HG03442 (cell line): ENCODE measurements at regions not wholly inside any gene's neighbourhood (a gene's known extent, or its start where the extent isn't known, plus 50 kb on each side); places are given as distances from the start of the nearest gene placed in this dataset.
"Not testable (repeated sequence)": the region's sequence is repeated elsewhere in the genome, so short reads cannot be mapped to it uniquely, and the experiment has no call there.

ENCODE experiments used
- ATAC-seq: cut with Tn5 transposase; IDR thresholded peaks from one replicate; pipeline ENCODE4 v1.9.1; 2021; ENCODE audit warnings: mild to moderate bottlenecking, moderate library complexity; ENCODE audit not compliant: unreplicated experiment

- ATAC-seq: no peak
These were observed 568.4 kb upstream of the AGA start for GRCh38 chr4:178010596-178010995.

- not testable (repeated sequence) for ATAC-seq
These were observed 572.8 kb upstream of the AGA start for GRCh38 chr4:178015046-178015445.

DNA sequence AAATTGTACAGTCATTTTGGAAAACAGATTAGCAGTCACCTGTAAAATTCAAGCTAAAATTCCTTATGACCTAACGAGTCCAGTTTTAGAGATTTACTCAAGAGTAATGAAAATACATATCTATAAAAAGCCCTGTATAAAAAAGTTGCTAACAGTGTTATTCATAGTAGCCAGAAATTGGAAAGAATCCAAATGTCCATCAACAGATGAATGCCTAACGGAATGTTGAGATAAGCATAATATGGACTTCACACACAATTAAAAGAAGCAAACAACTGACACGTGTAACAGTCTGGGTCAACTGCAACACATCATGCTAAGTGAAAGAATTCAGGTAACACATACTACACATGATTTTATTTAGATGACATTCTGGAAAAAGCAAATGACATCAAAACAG is 584.8 kb upstream of the AGA start:
- no peak for ATAC-seq

DNA sequence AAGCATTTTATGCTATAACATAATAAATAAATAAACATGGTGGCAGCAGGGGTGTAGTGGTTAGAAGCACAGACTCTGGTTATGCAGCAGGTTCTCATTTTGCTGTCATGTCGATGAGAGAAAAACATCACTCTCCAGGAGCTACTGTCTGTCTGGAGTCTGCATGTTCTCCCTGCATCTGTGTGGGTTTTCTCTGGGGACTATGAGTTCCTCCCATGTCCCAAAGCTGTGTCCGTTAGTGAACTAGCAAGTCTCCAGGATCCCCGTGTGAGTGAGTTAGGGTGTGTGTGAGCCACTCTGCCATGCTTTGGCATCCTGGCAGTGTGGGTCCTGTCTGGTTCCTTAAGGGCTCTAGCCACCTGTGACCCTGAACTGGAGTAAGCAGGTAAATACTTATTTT is 585.6 kb upstream of the AGA start:
- no peak for ATAC-seq

GRCh38 chr4:178028481-178028880 is 586.2 kb upstream of the AGA start:
- no peak for ATAC-seq

DNA sequence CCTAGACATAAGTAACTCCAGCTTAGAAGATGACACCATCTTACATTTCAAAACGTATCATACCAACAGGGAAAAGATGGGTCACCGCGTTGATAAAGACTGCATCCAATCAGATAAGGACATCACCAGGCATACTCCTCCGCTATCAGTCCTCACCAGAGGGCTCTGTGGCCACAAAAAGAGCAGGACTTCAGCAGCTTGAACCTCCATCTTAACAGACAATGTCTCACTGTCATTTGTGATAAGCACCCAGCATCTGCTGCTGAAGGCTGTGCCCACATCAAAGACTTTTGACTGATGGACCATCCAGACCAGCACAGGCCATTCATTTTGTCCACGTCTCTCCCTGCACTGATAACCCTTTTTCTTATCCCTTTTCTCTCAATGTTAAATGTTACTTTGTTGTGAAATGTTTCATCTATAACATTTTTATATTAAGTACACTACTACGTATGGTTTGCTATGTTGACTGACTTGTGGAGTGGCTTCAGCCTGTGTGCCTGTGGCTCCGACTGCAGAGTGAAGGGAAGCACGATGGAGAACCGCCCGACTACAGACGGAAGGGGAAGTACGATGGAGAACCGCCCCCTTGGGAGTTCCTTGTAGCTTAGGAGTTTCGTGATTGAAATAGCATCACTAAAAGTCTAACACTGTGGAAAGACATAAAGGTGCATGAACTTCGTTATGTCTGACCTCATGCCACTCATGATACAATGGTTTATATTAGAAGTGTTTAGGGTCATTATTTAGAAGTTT is 595.4 kb upstream of the AGA start:
- ATAC-seq: no peak

- ATAC-seq: no peak
These were observed 614.8 kb upstream of the AGA start for GRCh38 chr4:178056996-178057395.

DNA sequence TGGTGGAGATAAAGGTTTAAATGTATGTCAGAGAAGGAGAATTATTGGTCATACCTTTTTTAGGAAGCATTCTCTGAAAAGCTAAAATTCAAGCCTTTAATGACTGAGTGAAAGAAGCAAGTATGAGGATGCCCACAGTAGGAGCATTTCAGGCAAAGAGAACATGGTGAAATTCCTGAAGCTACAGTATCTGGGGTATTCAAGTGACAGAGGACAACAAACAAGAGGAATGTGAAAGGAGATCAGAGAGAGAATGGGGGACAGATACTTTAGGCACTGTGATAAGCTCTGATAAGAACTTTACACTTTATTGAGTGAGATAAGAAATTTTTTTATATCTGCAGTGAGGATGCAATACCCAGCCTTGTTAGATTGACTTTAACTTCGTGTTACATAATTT is 621.3 kb upstream of the AGA start:
- no peak for ATAC-seq

GRCh38 chr4:178066338-178066941 is 624.2 kb upstream of the AGA start:
- ATAC-seq: no peak

DNA sequence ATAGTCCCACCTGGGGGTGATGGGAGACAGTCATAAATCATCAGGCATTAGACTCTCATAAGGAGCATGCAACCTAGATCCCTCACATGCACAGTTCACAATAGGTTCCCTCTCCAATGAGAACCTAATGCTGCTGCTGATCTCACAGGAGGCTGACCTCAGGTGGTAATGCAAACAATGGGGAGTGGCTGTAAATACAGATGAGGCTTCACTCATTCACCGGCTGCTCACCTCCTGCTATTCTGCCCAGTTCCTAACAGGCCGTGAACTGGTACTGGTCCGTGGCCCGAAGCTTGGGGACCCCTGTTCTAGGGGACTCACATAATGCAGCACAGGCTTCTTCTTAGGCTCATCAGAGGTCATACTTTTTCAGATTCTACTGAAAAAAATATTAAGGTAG is 625.9 kb upstream of the AGA start:
- no peak for ATAC-seq

DNA sequence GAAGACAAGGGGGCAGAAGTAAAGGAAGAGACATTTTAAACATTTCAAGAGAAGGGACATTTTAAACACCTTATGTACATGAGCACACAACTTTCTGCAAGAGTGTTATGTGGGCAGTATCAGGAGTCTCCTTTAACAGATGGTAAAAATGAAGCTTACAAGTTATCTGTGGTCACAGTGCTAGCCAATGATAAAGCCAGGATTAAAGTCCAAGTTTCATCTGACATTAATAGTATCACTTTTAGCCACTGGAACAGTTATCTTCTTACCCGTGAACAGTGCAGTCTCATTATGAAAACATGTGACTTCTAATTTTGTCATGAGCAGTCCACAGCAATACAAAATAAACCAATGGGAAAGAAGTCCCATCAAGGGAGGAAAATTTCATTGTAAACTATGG is 627.9 kb upstream of the AGA start:
- no peak for ATAC-seq

- ATAC-seq: no peak
These were observed 638.1 kb upstream of the AGA start for GRCh38 chr4:178080312-178080711.

- ATAC-seq: no peak
These were observed 638.9 kb upstream of the AGA start for GRCh38 chr4:178081176-178081575.

GRCh38 chr4:178081896-178082295 is 639.7 kb upstream of the AGA start:
- no peak for ATAC-seq

- no peak for ATAC-seq
These were observed 640.7 kb upstream of the AGA start for GRCh38 chr4:178082906-178083305.

DNA sequence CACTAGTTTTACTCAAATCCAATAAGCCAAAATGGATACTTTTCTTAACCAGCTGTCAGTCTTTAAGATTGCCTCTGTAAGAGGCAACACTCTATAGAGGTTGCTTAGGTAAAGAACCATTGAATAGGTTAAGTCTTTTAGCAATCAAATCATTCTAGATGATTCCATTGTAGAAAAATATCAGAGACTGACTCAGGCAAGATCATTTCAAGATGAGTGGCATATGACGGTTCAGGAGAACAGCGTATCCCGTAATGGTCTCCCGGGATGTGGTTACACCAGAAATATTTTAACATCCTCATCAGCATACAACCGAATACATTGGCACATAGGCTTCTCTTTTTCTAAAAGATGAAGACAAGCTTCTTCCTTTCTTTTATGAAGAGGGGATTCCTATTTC is 641.7 kb upstream of the AGA start:
- no peak for ATAC-seq

GRCh38 chr4:178086320-178086719 is 644.1 kb upstream of the AGA start:
- ATAC-seq: no peak

GRCh38 chr4:178090640-178091411 is 648.6 kb upstream of the AGA start:
- ATAC-seq: no peak

DNA sequence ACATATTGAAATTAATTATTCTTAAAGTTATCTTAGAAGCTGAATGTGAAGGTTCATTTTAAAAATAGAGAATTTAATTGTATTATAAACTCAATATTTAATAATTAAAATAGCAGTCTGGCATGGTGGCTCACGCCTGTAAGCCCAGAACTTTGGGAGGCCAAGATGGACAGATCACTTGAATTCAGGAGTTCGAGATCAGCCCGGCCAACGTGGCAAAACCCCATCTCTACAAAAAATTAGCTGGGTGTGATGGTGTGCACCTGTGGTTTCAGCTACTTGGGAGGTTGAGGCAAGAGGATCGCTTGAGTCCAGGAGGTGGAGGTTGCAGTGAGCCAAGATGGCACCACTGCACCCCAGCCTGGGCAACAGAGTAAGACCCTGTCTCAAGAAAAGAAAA is 659.9 kb upstream of the AGA start:
- no peak for ATAC-seq

DNA sequence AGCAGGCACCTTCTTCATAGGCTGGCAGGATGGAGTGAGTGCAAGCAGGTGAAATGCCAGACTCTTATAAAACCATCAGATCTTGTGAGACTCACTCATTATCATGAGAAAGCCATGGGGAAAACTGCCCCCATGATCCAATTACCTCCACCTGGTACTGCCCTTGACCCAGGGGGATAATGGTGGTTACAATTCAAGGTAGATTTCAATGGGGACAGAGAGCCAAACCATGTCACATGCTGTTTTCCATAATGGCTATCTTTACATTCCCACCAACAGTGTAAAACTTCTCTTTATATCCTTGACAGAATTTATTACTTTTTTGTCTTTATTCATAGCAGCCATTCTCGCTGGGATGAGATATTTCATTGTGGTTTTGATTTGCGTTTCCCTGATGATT is 663.0 kb upstream of the AGA start:
- ATAC-seq: no peak

DNA sequence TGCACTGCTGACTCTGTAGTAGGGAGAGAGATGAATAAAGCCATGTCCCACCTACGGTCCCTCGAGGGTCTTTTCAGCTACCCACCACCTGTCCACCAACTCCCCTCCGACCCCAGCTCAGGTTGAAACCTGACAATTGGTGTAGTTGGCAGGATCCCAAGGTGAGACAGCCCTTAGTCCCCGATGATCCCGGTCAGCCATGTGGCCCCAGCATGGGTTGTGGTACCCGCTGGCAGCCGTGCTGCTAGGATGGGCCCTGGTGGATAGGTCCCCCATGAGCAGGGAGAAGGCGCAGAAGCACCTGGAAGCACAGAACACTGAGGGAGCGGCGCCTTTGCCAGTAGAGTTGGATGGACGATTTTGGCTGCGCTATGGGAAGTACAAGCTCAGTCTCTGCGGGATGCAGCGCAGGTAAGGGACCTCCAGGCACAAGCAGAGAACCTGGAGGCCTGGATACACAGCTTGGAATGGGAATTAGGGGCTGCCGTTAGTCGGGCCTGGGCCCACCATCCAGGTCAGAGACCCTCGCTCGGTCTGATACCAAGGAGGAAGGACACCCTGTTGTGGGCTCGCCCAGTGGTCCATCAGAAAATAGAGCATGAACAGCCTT is 694.6 kb upstream of the AGA start:
- ATAC-seq: no peak
